ENCODE measurements at regions not wholly inside any gene's neighbourhood (a gene's known extent, or its start where the extent isn't known, plus 50 kb on each side); places are given as distances from the start of the nearest gene placed in this dataset.
"Not testable (repeated sequence)": the region's sequence is repeated elsewhere in the genome, so short reads cannot be mapped to it uniquely, and the experiment has no call there.

DNA sequence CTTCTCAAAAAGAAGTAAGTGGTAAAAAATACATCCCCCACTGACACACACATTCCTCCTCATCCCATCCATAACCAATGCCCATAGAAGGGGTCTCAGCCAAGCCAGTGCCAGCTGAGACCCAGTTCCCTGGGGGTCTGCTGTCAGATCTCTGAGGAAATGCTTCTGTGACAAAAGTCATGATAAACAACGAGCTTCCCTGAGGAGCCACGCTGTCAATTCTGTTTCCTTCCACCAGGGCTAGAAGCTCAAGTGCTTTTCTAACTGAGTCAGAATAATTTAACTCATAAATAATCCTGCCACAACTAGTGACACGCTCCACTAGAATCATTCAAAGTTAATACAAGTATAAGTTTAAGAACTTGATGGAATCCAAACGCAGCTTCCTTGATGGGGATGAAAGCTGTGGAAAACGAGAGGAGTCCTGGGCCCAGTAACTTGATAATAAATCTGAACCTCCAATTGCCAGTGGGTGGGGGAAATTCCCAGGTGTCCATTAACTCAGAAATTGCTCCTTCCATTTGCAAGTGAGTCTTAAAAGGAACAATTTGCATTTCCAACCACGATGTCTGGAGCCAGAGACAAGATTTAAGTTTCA is 348.7 kb upstream of the LMCD1 start:
- DNase-seq = no peak

GRCh38 chr3:8153800-8154199 is 347.8 kb upstream of the LMCD1 start:
- DNase-seq = no peak

- DNase-seq = no peak
These were observed 347.0 kb upstream of the LMCD1 start for GRCh38 chr3:8154617-8155016.

- DNase-seq = no peak
These were observed 345.5 kb upstream of the LMCD1 start for GRCh38 chr3:8156138-8156537.

GRCh38 chr3:8156831-8157230 is 344.8 kb upstream of the LMCD1 start:
- no peak for DNase-seq

- no peak for DNase-seq
These were observed 344.0 kb upstream of the LMCD1 start for GRCh38 chr3:8157640-8158039.

DNA sequence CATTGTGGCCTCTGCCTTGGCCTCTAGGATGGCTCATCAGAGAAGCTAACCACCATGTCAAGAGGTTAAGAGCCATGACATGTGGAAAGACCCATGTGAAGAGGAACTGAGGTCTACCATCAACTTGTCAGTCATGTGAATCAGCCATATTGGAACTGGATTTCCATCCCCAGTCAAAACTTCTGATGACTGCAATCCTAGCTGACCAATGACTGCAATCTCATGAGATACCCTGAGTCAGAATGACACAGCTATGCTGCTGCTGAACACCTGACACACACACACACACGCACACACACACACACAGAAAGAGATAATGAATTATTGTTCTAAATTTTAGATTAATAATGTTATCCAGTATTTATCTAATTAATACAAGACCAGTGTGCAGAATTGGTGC is 337.5 kb upstream of the LMCD1 start:
- DNase-seq = no peak

- DNase-seq = no peak
These were observed 335.6 kb upstream of the LMCD1 start for GRCh38 chr3:8166014-8166413.

DNA sequence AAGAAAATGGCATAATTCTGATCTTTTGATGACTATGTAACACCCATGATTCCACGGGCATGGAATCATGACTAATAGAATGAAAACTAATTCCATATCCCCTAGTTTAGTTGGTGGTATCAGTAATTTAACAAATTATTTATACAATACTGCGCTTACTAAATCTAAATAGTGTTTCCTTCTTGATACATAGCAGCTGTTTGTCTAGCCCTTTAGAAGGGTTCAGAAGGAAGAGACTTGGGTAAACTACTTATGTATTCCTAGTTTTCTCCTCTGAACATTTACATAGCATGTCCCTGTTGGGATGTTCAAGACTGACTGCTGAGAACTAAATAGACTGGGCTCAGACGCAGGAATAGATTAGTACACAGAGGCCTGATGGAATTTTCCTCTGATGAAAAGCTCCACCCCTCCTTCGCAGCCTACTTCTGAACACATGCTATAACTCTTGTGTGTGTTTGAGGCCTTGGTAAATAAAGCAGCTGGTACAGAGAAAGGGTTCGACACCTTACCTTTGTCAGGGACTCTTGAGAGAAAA is 330.6 kb upstream of the LMCD1 start:
- no peak for DNase-seq

DNA sequence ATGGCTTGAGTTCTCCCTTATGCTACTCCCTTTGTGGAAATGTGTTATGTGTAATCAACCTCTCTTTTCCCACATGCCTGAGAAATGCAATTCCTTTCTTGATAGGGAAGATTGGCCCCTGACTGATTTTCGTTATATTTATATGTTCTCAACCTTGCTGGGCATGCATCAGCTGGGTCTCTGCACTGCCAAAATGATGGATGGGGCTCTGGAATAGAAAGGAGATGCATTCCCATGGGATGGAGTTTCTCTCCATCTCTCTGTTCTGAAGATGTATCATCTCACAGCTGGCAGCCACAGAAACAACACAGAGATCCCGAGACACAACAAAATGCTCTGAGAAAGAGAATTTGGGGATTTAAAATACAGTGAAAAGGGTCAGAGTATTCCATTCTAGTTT is 327.7 kb upstream of the LMCD1 start:
- DNase-seq = no peak

DNA sequence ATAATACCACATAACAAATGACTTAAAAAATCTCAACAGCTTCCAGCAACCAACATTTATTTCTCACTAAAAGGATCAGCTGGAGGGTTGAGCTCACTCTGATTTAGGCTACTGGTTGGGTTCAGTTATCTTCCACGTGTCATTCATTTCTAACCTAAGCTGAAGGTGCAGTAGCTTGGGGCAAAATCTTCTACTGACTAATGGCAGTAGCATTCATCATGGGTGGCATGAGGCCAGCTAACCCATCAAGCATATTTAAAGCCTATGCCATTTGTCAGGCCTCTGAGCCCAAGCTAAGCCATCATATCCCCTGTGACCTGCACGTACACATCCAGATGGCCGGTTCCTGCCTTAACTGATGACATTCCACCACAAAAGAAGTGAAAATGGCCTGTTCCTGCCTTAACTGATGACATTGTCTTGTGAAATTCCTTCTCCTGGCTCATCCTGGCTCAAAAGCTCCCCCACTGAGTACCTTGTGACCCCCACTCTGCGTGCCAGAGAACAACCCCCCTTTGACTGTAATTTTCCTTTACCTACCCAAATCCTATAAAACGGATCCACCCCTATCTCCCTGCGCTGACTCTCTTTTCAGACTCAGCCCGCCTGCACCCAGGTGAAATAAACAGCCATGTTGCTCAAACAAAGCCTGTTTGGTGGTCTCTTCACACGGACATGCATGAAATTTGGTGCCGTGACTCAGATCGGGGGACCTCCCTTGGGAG is 324.7 kb upstream of the LMCD1 start:
- DNase-seq = not testable (repeated sequence)

GRCh38 chr3:8178516-8178915 is 323.1 kb upstream of the LMCD1 start:
- DNase-seq = not testable (repeated sequence)

DNA sequence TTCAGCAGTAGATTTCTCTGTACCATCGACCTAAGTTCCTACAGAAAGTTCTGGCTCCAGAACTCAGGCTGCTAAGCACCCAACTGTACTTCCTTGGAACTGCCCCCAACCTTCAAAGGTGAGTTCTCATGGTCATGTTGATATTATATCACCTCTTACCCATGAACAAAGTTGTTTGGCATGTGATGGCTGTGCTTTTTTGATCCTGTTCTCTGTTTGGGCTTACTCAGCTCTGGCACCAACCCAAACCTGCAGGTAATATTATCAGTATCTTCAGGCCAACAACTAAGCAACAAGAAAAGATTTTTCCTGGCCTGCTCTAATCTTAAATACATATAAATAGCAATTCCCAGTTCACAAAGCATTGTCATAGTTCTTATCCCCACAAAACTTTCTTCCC is 318.7 kb upstream of the LMCD1 start:
- DNase-seq = no peak

GRCh38 chr3:8183627-8184026 is 318.0 kb upstream of the LMCD1 start:
- DNase-seq = no peak

DNA sequence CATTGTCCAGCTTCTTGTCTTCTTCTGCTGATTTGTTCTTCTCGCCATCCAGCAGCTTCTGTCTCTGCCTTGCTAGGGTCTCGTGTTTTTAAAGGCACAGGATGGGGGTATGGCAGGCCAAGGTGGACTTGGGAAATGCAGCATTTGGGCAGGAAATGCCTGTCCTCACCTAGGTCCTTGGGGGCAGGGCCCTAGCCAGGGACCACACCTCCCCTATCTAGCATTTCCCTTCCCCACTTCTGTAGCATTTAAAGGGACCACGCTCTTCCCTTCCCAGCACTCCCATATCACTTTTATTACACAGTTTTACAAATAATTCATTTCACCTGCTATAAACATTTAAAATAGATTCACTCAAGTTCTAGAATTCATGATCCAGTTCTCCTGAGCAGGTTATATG is 315.4 kb upstream of the LMCD1 start:
- DNase-seq = no peak

DNA sequence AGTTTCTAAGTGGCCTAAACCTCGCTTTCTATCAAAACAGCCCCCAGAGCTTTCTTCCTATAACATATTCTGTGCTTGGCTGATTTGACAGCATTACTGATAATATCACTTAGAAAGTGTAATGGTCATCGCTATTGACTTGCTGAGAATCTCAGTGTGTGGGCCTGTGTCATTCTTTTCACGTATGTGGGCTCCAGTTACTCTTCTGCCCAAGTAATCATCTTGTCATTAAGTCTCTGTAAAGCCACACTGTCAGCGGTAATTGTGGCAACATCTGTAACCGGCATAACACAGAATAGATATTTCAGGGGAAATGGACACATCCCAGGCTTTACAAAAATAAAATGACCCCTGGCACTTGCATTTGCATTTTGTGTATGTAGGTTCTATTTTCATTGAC is 313.6 kb upstream of the LMCD1 start:
- DNase-seq = no peak

GRCh38 chr3:8189051-8189450 is 312.6 kb upstream of the LMCD1 start:
- no peak for DNase-seq

DNA sequence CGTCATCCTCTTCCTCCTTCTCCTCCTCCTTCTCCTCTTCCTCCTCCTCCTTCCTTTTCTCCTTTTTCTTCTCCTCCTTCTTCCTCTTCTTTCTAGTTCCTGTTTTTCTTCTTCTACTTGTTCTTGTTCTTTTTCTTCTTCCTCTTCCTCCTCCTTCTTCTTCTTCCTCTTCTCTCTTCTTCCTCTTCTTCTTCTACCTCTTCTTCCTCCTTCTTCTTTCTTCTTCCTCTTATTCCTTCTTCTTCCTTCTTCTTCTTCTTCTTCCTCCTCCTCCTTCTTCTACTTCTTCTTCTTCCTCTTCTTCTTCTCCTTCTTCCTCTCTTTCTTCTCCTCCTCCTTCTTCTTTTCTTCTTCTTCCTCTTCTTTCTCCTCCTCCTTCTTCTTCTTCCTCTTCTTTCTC is 310.2 kb upstream of the LMCD1 start:
- no peak for DNase-seq

- DNase-seq = no peak
These were observed 304.2 kb upstream of the LMCD1 start for GRCh38 chr3:8197384-8197783.

DNA sequence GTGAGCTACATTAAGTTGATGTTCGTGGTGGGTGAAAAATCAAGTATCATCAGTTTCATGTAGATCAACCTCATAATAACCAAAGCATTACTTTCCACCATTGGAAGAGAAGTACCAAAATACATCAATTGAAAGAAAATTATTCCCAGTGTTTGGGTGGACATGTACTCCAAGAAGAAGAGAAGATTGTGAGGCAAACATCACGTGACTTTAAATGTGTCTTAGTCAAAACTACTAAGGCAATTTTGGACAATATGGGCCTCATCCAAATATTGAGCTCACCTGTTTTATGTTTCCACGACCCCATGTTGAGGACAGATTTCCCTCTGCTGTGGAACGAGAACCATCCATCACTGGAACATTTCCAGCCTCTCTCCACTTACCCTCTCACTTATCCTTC is 303.0 kb upstream of the LMCD1 start:
- no peak for DNase-seq

DNA sequence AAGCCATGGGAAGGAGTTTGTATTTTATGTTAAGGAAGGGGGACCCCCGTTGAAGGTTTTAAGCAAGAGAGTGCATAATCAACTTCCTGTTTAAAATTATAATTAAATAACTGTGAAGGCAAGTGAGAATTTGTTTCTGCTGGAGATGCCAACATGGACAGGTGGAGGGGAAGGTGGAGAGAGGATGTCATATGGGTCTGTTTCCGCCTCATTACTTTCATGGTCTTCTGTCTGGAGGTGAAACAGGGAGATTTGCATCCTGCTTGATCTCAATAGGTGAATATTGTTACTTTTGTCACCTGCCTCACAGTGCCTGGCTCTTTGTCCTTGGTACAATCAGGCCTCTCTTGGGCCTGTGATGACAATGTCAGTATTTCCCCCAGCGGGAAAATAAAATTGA is 300.6 kb upstream of the LMCD1 start:
- DNase-seq = no peak

- no peak for DNase-seq
These were observed 299.7 kb upstream of the LMCD1 start for GRCh38 chr3:8201886-8202285.

GRCh38 chr3:8204331-8204730 is 297.3 kb upstream of the LMCD1 start:
- DNase-seq = no peak

GRCh38 chr3:8204853-8205650 is 296.6 kb upstream of the LMCD1 start:
- DNase-seq = no peak

Measured in NCI-H187 treated with DMSO at 0.1 percent for 48 hours (cell line).